Stimulated activated CD4-positive, alpha-beta T cell treated with anti-CD3 and anti-CD28 coated beads, Interleukin-1b, Interleukin-23, amount 100 ng/mL, for 1 hour (primary cell): ENCODE measurements at regions not wholly inside any gene's neighbourhood (a gene's known extent, or its start where the extent isn't known, plus 50 kb on each side); places are given as distances from the start of the nearest gene placed in this dataset.

Source experiments
- DNase-seq, 2 donors: peaks; one replicate each; pipeline ENCODE4 v3.0.0-alpha.2; 2020; ENCODE audit warnings: low read depth in 2 of 2

DNA sequence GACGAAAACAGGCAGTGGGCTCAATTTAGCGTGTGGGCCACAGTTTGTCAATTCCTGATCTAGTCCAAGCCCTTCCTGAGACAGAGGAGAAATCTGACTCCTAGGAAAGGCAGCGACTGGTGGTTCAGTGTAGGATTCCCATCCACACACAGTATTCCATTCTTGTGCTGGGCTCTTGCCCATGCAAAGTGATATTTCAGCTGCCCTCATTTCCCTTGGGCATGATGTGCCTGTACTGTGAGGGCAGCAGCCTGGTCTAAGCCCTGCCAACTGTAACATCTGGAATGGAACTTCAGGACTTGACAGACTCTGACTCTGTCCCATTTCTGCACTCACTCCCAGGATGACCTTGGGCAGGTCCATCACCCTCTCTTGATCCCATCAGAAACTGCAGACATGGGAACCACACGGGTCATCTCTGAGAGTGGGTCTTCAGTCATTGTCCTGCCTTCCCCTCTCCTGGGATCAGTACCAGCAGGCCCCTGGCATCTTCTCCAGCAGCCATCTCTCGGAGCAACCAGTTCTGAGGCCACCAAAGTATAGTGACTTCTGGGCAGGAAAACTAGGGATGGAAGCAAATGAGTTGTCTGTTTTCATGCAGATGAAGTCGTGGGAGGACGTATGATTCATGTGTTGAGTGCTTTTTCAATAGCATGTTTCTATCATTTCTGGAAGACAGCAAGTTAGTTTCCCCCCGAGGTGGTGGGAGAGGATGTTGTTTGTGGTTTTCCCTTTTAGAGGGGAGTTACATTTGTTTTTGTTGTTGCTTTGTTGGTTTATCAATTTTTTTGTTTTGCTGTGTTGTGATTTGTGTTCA lies 54.2 kb upstream of the BCL2L14 start:
- DNase-seq, result no peak

DNA sequence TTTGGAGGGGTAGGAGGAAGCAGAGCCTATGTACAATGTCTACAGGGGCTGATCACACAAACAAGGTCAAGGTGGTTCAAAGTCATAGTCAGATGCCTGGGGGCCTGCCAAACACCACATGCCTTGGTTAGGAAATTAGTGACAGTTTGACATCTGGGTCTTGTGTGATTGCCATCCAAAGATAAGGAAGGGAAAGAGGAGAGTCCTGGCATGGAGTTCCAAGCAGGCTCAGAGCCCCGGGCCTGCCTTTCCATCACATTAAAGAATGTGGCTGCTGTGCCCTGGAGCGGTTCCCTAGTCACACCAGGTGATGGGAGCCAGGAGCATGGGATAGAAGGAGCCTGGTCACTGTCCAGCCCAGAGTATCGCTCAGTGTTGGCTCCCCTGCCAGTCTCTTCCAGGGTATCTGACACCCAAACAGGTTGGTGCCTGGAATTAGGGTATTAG lies 53.6 kb upstream of the BCL2L14 start:
- no peak for DNase-seq

DNA sequence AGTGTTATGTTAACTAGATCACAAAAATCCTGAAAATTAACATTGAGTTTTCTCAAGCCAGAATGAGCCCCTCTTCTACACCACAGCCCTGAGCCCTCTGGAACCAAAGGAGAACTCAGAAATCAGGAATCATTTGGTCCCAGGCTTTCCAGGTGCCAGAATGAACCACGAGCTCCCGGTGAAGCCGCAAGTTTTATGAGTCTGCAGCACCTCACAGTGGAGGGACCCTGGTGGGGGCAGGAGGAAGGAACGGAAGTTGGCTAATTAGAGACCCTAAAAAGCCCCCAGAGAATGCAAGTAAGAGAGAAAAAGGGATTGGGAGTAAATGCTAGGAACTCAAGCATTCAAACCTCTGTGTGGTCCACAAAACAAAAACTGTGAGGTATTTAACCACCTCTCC lies 52.9 kb upstream of the BCL2L14 start:
- DNase-seq, result no peak

DNA sequence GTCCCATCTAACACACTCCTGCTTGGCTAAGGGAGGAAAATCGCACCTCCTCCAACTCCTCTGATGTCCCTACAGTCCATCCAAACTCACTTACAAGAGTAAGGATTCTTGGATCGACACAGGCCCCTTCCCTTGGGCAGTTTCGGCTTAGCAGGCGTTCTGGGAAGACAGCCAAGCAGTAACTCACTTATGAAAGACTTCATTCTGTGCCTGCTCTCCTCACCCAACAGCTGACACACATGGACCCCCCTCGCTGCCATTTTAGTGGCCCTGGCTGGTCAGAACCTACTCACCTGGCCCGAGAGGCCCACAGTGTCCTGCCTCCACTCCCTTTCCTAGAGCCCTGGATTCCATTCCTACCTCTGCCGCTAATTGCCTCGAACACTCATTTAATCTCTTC lies 52.3 kb upstream of the BCL2L14 start:
- DNase-seq, result no peak

- DNase-seq, result no peak
These were observed 50.9 kb upstream of the BCL2L14 start for GRCh38 chr12:12019881-12020280.

GRCh38 chr12:12020762-12021161 lies 50.0 kb upstream of the BCL2L14 start:
- DNase-seq, result no peak
